ENCODE measurements at regions not wholly inside any gene's neighbourhood (a gene's known extent, or its start where the extent isn't known, plus 50 kb on each side); places are given as distances from the start of the nearest gene placed in this dataset.
A peak's percentile ranks its signal among the peaks of the same experiment; 100 is the strongest.

GRCh38 chr12:125193376-125194152 lies 128.3 kb downstream of the AACS start:
- no peak for DNase-seq

GRCh38 chr12:125194163-125194773 lies 129.0 kb downstream of the AACS start:
- no peak for DNase-seq

GRCh38 chr12:125194987-125195386 lies 129.8 kb downstream of the AACS start:
- no peak for DNase-seq

GRCh38 chr12:125197326-125197725 lies 132.1 kb downstream of the AACS start:
- DNase-seq, result no peak

- no peak for DNase-seq
Observed at GRCh38 chr12:125198652-125199051, 133.4 kb downstream of the AACS start.

GRCh38 chr12:125201090-125201489 lies 135.9 kb downstream of the AACS start:
- no peak for DNase-seq

- DNase-seq, result no peak
Observed at GRCh38 chr12:125201940-125202339, 136.7 kb downstream of the AACS start.

GRCh38 chr12:125202421-125202820 lies 137.2 kb downstream of the AACS start:
- no peak for DNase-seq

- peak; percentile 29 for DNase-seq
Observed at GRCh38 chr12:125203145-125203765, 138.0 kb downstream of the AACS start.

GRCh38 chr12:125205386-125205785 lies 140.2 kb downstream of the AACS start:
- DNase-seq, result no peak

GRCh38 chr12:125206711-125207110 lies 141.5 kb downstream of the AACS start:
- DNase-seq, result no peak

GRCh38 chr12:125208334-125208733 lies 143.1 kb downstream of the AACS start:
- no peak for DNase-seq

- no peak for DNase-seq
Observed at GRCh38 chr12:125208942-125209341, 143.7 kb downstream of the AACS start.

- DNase-seq, result no peak
Observed at GRCh38 chr12:125210104-125210755, 145.0 kb downstream of the AACS start.

GRCh38 chr12:125211464-125211863 lies 146.2 kb downstream of the AACS start:
- no peak for DNase-seq

GRCh38 chr12:125214289-125214688 lies 149.1 kb downstream of the AACS start:
- DNase-seq, result no peak

- DNase-seq, result no peak
Observed at GRCh38 chr12:125216756-125217155, 151.5 kb downstream of the AACS start.

- no peak for DNase-seq
Observed at GRCh38 chr12:125217308-125217707, 152.1 kb downstream of the AACS start.

- no peak for DNase-seq
Observed at GRCh38 chr12:125218952-125219351, 153.7 kb downstream of the AACS start.

- DNase-seq, result peak; percentile 76
Observed at GRCh38 chr12:125220404-125221273, 155.4 kb downstream of the AACS start.

GRCh38 chr12:125221602-125222001 lies 156.4 kb downstream of the AACS start:
- no peak for DNase-seq

- no peak for DNase-seq
Observed at GRCh38 chr12:125222876-125223275, 157.6 kb downstream of the AACS start.

- no peak for DNase-seq
Observed at GRCh38 chr12:125225641-125226040, 160.4 kb downstream of the AACS start.

Data from NCI-H1105 (cell line).